H7 (cell line): ENCODE measurements at regions not wholly inside any gene's neighbourhood (a gene's known extent, or its start where the extent isn't known, plus 50 kb on each side); places are given as distances from the start of the nearest gene placed in this dataset.

Experiments used
- DNase-seq: peaks from one replicate; pipeline ENCODE4 v3.0.0; 2012
- H3K27me3 ChIP-seq: 2 replicates; pipeline ENCODE4 v1.6.0; 2011; ENCODE audit warnings: mild to moderate bottlenecking, low read length; ENCODE audit not compliant: control insufficient read depth, insufficient read depth
- H3K36me3 ChIP-seq: replicated peaks from 2 replicates; pipeline ENCODE4 v1.5.1; 2011; ENCODE audit warnings: low read length; ENCODE audit not compliant: control insufficient read depth, insufficient read depth
- H3K4me3 ChIP-seq: 2 replicates; pipeline ENCODE4 v1.5.1; 2011; ENCODE audit warnings: low read depth, mild to moderate bottlenecking, control low read depth, low read length, moderate library complexity; ENCODE audit not compliant: insufficient read depth

DNA sequence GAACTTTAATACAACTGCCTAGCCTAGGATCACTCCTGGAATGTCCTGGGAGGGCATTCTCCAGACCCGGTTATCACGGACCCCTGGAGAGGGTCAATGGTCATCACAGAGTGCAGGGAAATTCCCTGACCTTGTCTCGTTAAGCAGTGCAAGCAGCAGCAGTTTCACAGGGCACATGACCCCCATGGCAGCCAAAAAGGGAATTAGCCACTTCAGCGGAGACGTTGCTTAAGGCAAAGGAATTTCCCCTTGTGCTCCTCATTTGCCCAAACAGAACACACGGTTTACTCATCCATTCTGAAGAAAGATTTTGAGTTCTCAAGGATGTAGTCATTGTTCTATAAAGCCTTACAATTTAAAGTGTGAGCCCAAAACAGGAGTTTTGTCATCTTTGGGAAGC lies 260.3 kb downstream of the SNX13 start:
- no peak overlapping the region for H3K4me3 ChIP-seq
- no peaks in the 10 kb centered on the region for H3K36me3 ChIP-seq
- DNase-seq, result no peak
- H3K27me3 ChIP-seq, result no peaks in the 10 kb centered on the region

- Histone ChIP-seq H3K4me3 (no peak overlapping the region), H3K27me3 (no peaks in the 10 kb centered on the region), H3K36me3 (no peaks in the 10 kb centered on the region)
- DNase-seq, result no peak
Measured at GRCh38 chr7:17680943-17681351, 259.3 kb downstream of the SNX13 start.

- Histone ChIP-seq H3K36me3 (no peaks in the 10 kb centered on the region), H3K27me3 (no peaks in the 10 kb centered on the region), H3K4me3 (no peak overlapping the region)
- DNase-seq, result no peak
Measured at GRCh38 chr7:17681965-17682364, 258.3 kb downstream of the SNX13 start.

DNA sequence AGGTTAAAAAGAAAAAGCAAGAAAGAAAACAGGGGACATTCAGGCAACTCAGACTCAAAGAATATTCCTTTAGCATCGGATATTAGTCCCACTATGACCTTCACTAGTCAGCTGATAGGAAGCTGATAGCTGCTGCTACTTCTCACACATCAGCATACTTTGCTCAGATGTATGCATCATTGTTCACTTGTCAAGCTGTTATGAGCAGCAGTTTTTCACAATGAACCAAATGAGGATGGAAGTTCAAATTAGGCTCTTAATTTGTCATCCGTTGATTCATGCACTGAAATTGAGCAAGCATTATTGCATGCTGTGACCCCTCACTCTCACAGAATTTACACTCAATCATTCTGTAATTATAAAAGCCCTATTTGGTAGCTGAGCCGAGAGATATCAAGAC lies 257.7 kb downstream of the SNX13 start:
- no peaks in the 10 kb centered on the region for H3K27me3 ChIP-seq
- H3K4me3 ChIP-seq, result no peak overlapping the region
- no peaks in the 10 kb centered on the region for H3K36me3 ChIP-seq
- no peak for DNase-seq

DNA sequence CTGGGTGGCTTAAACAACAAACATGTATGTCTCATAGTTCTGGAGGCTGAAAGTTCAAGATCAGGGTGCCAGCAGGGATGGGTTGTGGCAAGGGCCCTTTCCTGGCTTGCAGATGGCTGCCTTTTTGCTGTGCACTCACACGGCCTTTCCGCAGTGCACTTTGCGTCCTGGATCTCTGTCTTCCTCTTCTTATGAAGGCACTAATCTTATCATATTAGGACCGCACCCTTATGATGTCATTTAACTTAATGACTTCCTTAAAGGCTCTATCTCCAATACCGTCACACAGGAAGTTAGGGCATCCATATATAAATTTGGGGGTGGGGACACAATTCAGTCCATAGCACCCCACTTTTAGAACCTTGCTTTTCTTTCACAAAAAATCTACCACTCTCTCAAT lies 255.2 kb downstream of the SNX13 start:
- H3K27me3 ChIP-seq, result no peaks in the 10 kb centered on the region
- no peak for DNase-seq
- H3K4me3 ChIP-seq, result no peak overlapping the region
- no peaks in the 10 kb centered on the region for H3K36me3 ChIP-seq

DNA sequence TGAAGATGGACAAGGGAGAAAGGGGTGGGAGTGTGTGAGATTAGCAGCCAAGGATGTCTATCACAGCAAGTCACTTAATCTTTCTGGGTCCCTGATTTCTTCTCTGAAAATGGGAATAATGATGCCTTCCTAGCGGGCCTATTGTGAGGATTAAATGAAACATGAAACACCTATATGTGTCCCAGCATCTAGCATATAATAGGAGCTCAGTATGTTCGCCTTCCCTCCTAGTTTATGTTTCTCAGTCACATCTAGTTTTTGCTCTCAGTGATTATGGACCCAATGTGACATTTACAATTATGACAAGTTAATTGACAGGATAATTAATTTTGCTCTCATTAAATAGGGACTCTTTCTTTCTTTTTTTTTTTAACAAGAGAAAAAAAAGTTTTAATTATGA lies 252.9 kb downstream of the SNX13 start:
- Histone ChIP-seq H3K27me3 (no peaks in the 10 kb centered on the region), H3K36me3 (no peaks in the 10 kb centered on the region), H3K4me3 (no peak overlapping the region)
- no peak for DNase-seq

DNA sequence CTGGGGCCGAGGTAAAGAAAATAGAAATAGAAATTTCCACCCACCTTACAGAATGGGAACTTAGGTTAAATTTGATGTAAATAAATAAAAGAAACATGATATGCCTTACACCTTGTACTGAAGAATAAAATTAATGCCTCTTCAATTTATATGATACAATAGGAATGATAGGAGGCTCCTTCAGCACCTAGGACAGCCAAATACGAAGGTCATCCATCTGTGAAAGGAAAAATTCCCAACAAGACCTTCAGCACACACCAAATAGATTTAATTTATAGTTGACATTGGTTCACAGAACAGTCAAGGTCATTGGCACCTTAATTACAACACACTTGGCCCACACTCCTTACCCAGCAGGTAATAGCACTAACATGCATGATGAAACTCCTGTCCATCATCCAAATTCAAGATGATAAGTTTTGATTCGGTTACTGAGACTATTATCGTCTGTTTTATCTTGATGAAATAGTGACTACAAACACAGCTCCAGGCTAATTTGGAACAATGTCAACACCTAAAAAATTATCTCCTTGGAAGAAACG lies 250.9 kb downstream of the SNX13 start:
- Histone ChIP-seq H3K27me3 (no peaks in the 10 kb centered on the region), H3K4me3 (no peak overlapping the region), H3K36me3 (no peaks in the 10 kb centered on the region)
- no peak for DNase-seq

DNA sequence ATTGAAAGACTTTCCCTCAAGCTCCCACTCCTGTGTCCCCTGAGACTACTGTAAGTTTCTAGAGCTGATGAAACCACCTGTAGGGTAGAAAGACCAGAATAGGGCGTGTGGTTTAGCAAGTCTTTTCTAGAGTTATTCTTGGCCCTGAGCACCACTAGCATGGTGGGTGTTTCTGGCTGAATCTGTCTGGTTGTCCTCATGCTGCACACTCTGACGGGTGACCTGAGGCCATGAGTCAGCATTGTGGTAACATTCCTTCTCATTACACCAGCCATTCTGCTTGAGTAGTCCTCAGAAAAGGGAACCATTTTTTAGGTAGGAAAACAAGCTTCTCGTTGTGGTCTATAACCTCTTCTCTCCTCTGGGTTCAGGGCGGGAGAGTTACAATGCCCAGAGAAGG lies 250.3 kb downstream of the SNX13 start:
- DNase-seq, result no peak
- no peak overlapping the region for H3K4me3 ChIP-seq
- no peaks in the 10 kb centered on the region for H3K27me3 ChIP-seq
- no peaks in the 10 kb centered on the region for H3K36me3 ChIP-seq

DNA sequence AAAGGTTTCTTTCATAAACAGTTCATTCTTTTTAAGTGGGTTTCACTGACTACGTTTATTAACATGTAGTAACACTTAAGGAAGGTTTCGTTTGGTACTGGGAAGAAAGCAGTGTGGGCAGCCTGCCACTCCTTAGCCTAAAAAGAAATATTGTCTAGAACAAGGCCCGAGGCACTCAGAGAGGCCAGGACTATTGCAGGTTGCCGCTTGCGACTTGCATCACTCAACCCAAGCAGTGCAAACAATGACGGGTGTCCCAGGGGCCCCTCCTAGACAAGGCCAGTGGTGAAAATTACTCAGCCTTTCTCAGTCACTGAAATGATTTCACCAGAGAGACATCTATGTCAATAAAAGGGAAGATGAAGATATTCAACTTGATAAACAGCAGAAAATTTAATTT lies 243.9 kb downstream of the SNX13 start:
- no peaks in the 10 kb centered on the region for H3K27me3 ChIP-seq
- DNase-seq, result no peak
- no peaks in the 10 kb centered on the region for H3K36me3 ChIP-seq

DNA sequence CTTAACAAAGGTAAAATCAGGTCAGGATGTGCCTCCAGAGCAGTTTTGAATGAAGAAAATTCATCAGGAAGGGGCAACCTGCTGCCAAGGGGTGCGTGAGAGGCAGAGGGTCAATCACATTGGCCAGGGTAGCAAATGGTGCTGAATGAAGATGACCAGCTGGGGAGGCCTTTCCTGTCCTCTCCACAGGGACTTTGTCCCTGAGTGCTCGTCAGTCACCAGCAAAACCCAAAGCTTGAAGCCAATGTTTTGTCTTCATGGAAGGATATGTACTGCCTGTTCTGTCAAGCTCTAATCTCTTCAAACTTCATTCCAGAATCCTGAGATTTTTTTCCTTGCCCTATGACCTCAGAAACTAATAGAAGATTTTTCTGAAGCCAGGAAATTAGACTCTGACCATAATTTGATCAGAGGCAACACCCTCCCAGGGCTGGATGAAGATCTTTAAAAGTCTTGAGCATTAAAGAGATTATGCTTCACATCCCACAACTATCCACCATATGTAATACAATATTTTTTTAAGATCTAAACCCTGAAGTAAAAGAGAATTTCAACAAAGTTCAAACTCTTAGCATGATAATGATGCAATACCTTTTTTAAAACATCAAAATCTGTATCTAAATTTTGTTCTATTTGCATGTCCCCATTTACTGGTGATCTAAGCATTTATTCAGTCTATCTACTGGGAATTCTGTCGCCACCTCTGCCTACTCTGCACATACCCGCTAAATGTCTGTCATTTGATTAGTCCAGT lies 243.0 kb downstream of the SNX13 start:
- H3K27me3 ChIP-seq, result no peaks in the 10 kb centered on the region
- DNase-seq, result no peak

More for the DNA sequence above, 243.9 kb downstream of the SNX13 start:
- no peak overlapping the region for H3K4me3 ChIP-seq

DNA sequence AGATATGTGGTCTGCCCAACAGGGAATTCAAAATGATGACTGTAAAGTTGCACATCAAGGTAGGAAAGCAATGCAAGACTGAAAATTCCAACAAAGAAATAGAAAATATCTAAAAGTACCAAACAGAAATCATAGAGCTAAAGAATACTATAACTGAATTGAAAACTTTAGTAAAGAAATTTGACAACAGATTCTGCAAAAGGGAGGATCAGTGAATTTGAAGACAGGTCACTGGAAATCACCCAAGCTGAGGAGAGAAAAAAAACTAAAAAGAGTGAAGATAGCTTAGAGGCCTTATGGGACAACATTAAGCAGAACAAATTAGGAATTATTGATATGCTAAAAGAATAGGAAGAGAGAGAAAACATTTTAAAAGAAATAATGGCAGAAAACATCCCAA lies 240.6 kb downstream of the SNX13 start:
- no peaks in the 10 kb centered on the region for H3K36me3 ChIP-seq
- H3K4me3 ChIP-seq, result no peak overlapping the region
- H3K27me3 ChIP-seq, result no peaks in the 10 kb centered on the region
- DNase-seq, result no peak

More for the DNA sequence above, 243.0 kb downstream of the SNX13 start:
- no peaks in the 10 kb centered on the region for H3K36me3 ChIP-seq
- no peak overlapping the region for H3K4me3 ChIP-seq

- H3K4me3 ChIP-seq, result no peak overlapping the region
Measured at GRCh38 chr7:17700138-17700537, 240.2 kb downstream of the SNX13 start.

DNA sequence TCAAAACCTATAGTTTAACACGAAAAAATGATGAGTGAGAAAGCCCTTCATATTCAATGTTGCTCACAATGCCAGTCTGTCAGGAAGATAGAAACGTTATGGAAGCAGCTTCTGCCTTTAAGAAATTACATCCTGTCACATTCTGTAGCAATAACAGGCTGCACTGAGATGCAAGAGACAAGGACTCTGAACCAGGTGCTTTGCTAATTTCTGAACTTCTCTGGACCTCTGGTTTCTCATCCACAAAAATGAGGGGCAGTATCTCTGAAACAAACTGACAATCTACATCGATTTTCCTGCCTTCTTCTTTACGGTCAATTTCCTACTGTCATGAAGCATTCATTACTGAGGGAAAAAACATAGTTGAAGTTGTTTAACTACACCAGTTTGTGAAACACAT lies 234.0 kb downstream of the SNX13 start:
- H3K27me3 ChIP-seq, result no peaks in the 10 kb centered on the region
- no peak for DNase-seq
- H3K36me3 ChIP-seq, result no peaks in the 10 kb centered on the region
- H3K4me3 ChIP-seq, result no peak overlapping the region

More at GRCh38 chr7:17700138-17700537, 240.2 kb downstream of the SNX13 start:
- H3K36me3 ChIP-seq, result no peaks in the 10 kb centered on the region
- no peaks in the 10 kb centered on the region for H3K27me3 ChIP-seq
- no peak for DNase-seq

DNA sequence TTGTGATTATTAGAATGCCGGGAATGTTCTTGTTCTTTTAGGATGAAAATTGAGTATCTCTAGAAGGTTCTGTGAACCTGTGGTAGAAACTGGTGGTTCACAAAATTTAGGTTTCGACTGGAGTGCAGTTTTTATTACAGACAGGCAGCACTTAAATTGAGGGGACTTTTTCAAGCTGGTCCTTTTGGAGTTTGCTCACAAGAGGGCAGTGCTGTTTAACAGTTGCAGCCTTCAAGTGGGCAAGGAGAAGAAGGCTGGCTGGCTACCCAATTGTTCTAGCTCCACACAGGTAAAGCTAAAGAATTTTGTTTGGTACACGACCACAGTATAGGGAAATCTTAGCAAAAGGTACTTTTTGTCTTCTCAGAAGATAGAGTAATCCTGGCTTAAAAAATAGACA lies 233.6 kb downstream of the SNX13 start:
- H3K36me3 ChIP-seq, result no peaks in the 10 kb centered on the region
- H3K4me3 ChIP-seq, result no peak overlapping the region
- H3K27me3 ChIP-seq, result no peaks in the 10 kb centered on the region
- peak; percentile 41 for DNase-seq

- H3K36me3 ChIP-seq, result no peaks in the 10 kb centered on the region
- H3K4me3 ChIP-seq, result no peak overlapping the region
- no peaks in the 10 kb centered on the region for H3K27me3 ChIP-seq
- DNase-seq, result no peak
Measured at GRCh38 chr7:17709127-17709526, 231.2 kb downstream of the SNX13 start.
